CD14-positive monocyte (primary cell): ENCODE measurements at regions not wholly inside any gene's neighbourhood (a gene's known extent, or its start where the extent isn't known, plus 50 kb on each side); places are given as distances from the start of the nearest gene placed in this dataset.
A peak's percentile ranks its signal among the peaks of the same experiment; 100 is the strongest.

Experiments
- DNase-seq, 3 donors: peaks; one replicate each; pipeline ENCODE4 v3.0.0-alpha.2; 2011 to 2022
- H2AFZ ChIP-seq: 2 replicates; pipeline ENCODE4 v1.6.0; 2012; ENCODE audit warnings: mild to moderate bottlenecking, low read depth, low read length, inconsistent platforms; ENCODE audit not compliant: insufficient read depth, poor library complexity, severe bottlenecking
- H3K27ac ChIP-seq, 2 donors: 1 replicate in 1 of 2; 2 replicates in 1 of 2; pipeline ENCODE4 v1.5.1; 2012 to 2013; ENCODE audit warnings: low read length in 2 of 2, control low read depth in 1 of 2, inconsistent platforms in 1 of 2, low read depth in 1 of 2, mild to moderate bottlenecking in 1 of 2
- H3K27me3 ChIP-seq, 2 donors: one replicate each; pipeline versions ENCODE4 v1.6.0 to v1.6.1; 2011 to 2013; ENCODE audit warnings: low read length in 2 of 2; ENCODE audit not compliant: control insufficient read depth in 2 of 2, insufficient read depth in 2 of 2
- H3K36me3 ChIP-seq, 2 donors: replicated peaks in 1 of 2; 1 replicate in 1 of 2; 2 replicates in 1 of 2; pipeline versions ENCODE4 v1.5.1 to v1.6.1; 2012 to 2013; ENCODE audit warnings: low read length in 2 of 2, control low read depth in 1 of 2, inconsistent platforms in 1 of 2, mild to moderate bottlenecking in 1 of 2; ENCODE audit not compliant: insufficient read depth in 2 of 2, control insufficient read depth in 1 of 2
- H3K4me1 ChIP-seq, 2 donors: 1 replicate in 1 of 2; 2 replicates in 1 of 2; pipeline versions ENCODE4 v1.5.1 to v1.6.1; 2012 to 2013; ENCODE audit warnings: low read length in 2 of 2, control low read depth in 1 of 2, inconsistent platforms in 1 of 2, mild to moderate bottlenecking in 1 of 2, moderate library complexity in 1 of 2; ENCODE audit not compliant: insufficient read depth in 2 of 2, control insufficient read depth in 1 of 2
- H3K4me2 ChIP-seq: replicated peaks from 2 replicates; pipeline ENCODE3; 2012; ENCODE audit warnings: low read length, moderate library complexity, mild to moderate bottlenecking; ENCODE audit not compliant: poor library complexity, severe bottlenecking; ENCODE audit errors: extremely low read depth
- H3K4me3 ChIP-seq, 3 experiments: fragments of 200-600 bp in 1 of 3; sonication (generic) in 1 of 3; replicated peaks in 1 of 3; 1 replicate in 2 of 3; 2 replicates in 1 of 3; pipeline ENCODE4 v1.5.1; 2011 to 2013; ENCODE audit warnings: low read length in 3 of 3, mild to moderate bottlenecking in 3 of 3, control low read depth in 2 of 3, low read depth in 2 of 3, inconsistent platforms in 1 of 3, moderate library complexity in 1 of 3
- H3K79me2 ChIP-seq: 2 replicates; pipeline ENCODE4 v1.6.0; 2012; ENCODE audit warnings: mild to moderate bottlenecking, control low read depth, inconsistent platforms, low read length, moderate library complexity; ENCODE audit not compliant: insufficient read depth
- H3K9ac ChIP-seq: 2 replicates; pipeline ENCODE4 v1.6.0; 2017; ENCODE audit warnings: low read length, mild to moderate bottlenecking; ENCODE audit not compliant: insufficient read depth, poor library complexity, severe bottlenecking
- H3K9me3 ChIP-seq, 2 donors: replicated peaks in 1 of 2; 1 replicate in 1 of 2; 2 replicates in 1 of 2; pipeline versions ENCODE4 v1.5.1 to v1.6.1; 2012 to 2013; ENCODE audit warnings: low read length in 2 of 2, control low read depth in 1 of 2; ENCODE audit not compliant: control insufficient read depth in 1 of 2, insufficient read depth in 1 of 2
- H4K20me1 ChIP-seq: 2 replicates; pipeline ENCODE4 v1.6.0; 2012; ENCODE audit warnings: mild to moderate bottlenecking, low read length, control low read depth, moderate library complexity; ENCODE audit not compliant: insufficient read depth
- H3K27ac Mint-ChIP-seq, 7 donors: one replicate each; pipeline ENCODE4 v1.8.0; 2020; ENCODE audit warnings: mild to moderate bottlenecking in 7 of 7, mixed read lengths in 7 of 7, moderate library complexity in 6 of 7, inconsistent platforms in 2 of 7
- H3K27me3 Mint-ChIP-seq, 3 donors: one replicate each; pipeline ENCODE4 v1.8.0; 2021 to 2022; ENCODE audit warnings: low read depth in 3 of 3, mild to moderate bottlenecking in 3 of 3, mixed read lengths in 3 of 3, moderate library complexity in 3 of 3, inconsistent platforms in 1 of 3
- H3K36me3 Mint-ChIP-seq, 2 donors: one replicate each; pipeline ENCODE4 v1.8.0; 2020; ENCODE audit warnings: mixed read lengths in 2 of 2, inconsistent platforms in 1 of 2, mild to moderate bottlenecking in 1 of 2
- H3K4me1 Mint-ChIP-seq: one replicate; pipeline ENCODE4 v1.8.0; 2020; ENCODE audit warnings: mild to moderate bottlenecking, mixed read lengths
- H3K4me3 Mint-ChIP-seq, 2 donors: one replicate each; pipeline ENCODE4 v1.8.0; 2020; ENCODE audit warnings: mild to moderate bottlenecking in 2 of 2, mixed read lengths in 2 of 2, moderate library complexity in 1 of 2
- H3K9me3 Mint-ChIP-seq, 7 donors: one replicate each; pipeline ENCODE4 v1.8.0; 2020 to 2022; ENCODE audit warnings: mixed read lengths in 7 of 7, mild to moderate bottlenecking in 6 of 7, moderate library complexity in 6 of 7, inconsistent platforms in 2 of 7
- CTCF ChIP-seq: fragments of 200-600 bp; IDR thresholded peaks from one replicate; pipeline ENCODE4 v1.8.0; 2022; ENCODE audit warnings: antibody characterized with exemption, mild to moderate bottlenecking
- WGBS: methylation state at CpG from one replicate; pipeline ENCODE4 v1.1.5; 2013; ENCODE audit warnings: missing lambda C conversion rate; ENCODE audit not compliant: insufficient coverage; 5-methylcytosine and 5-hydroxymethylcytosine counted together
- intact Hi-C, 2 donors: fragments of 100-400 bp; cut with micrococcal nuclease; formaldehyde crosslinking; loops; one replicate each; pipeline versions ENCODE4 v1.15.0 to v1.15.1; 2023

GRCh38 chr2:38152035-38152434, 76.1 kb upstream of the CYP1B1 start:
- Histone ChIP-seq H3K9me3 (no peaks in the 10 kb centered on the region), H3K9ac (no peak overlapping the region), H3K79me2 (no peaks in the 10 kb centered on the region), H3K27ac (peak overlapping the region in 1 of 2 donors; percentile 66), H3K36me3 (no peaks in the 10 kb centered on the region), H3K4me2 (no peak overlapping the region), H3K4me1 (peaks cover 56 to 76% of the 10 kb centered on the region in 2 donors), H3K27me3 (no peaks in the 10 kb centered on the region), H4K20me1 (no peaks in the 10 kb centered on the region), H2AFZ (peak overlapping the region; percentile 37), H3K4me3 (no peak overlapping the region)
- TF ChIP-seq CTCF = no peak
- intact Hi-C loops = no loop called here
- H3K4me3 Mint-ChIP-seq = no peak overlapping the region
- H3K4me1 Mint-ChIP-seq = peaks cover 67% of the 10 kb centered on the region
- peak overlapping the region; percentile 28 to 91 (median 80) for H3K27ac Mint-ChIP-seq
- H3K27me3 Mint-ChIP-seq = peaks cover 0 to 3% (median 1%) of the 10 kb centered on the region in 3 donors
- H3K9me3 Mint-ChIP-seq = peaks cover 0 to 7% (median 4%) of the 10 kb centered on the region in 7 donors
- H3K36me3 Mint-ChIP-seq = peaks cover 16 to 30% of the 10 kb centered on the region in 2 donors
- peak in 1 of 3 donors; percentile 43 for DNase-seq
- WGBS = no CpG with 5 or more reads among the region's 4 CpGs

- Mint-ChIP-seq H3K27me3 (no peaks in the 10 kb centered on the region), H3K27ac (peak overlapping the region in 5 of 7 donors; percentile 98 to 99 (median 98)), H3K4me1 (peaks cover 68% of the 10 kb centered on the region), H3K36me3 (peaks cover 15 to 28% of the 10 kb centered on the region in 2 donors), H3K4me3 (no peak overlapping the region), H3K9me3 (peaks cover 0 to 7% (median 2%) of the 10 kb centered on the region in 7 donors)
- no peak for TF ChIP-seq CTCF
- no peak overlapping the region for H3K9ac ChIP-seq
- peaks cover 76 to 89% of the 10 kb centered on the region in 2 donors for H3K4me1 ChIP-seq
- no peak overlapping the region for H3K4me2 ChIP-seq
- WGBS = 0% methylated on average over 2 of the region's 2 CpGs
- H3K27me3 ChIP-seq = no peaks in the 10 kb centered on the region
- peak in 2 of 3 donors; percentile 55 to 63 for DNase-seq
- intact Hi-C loops = loop anchor here in 1 of 2 donors (5.0 kb wide), 1 partner anchor 33 kb away; no protein-coding TSS in a partner anchor
- no peaks in the 10 kb centered on the region for H3K79me2 ChIP-seq
- H4K20me1 ChIP-seq = no peaks in the 10 kb centered on the region
- peak overlapping the region; percentile 21 to 92 for H3K27ac ChIP-seq
- no peak overlapping the region for H2AFZ ChIP-seq
- H3K36me3 ChIP-seq = no peaks in the 10 kb centered on the region
- no peaks in the 10 kb centered on the region for H3K9me3 ChIP-seq
- H3K4me3 ChIP-seq = no peak overlapping the region
These were observed 73.6 kb upstream of the CYP1B1 start for GRCh38 chr2:38149531-38149930.
